Colonic mucosa (tissue), 4 donors: ENCODE measurements at regions not wholly inside any gene's neighbourhood (a gene's known extent, or its start where the extent isn't known, plus 50 kb on each side); places are given as distances from the start of the nearest gene placed in this dataset.

ENCODE experiments used
- DNase-seq: peaks from one replicate; pipeline ENCODE4 v3.0.0-alpha.2; 2020
- H3K27ac ChIP-seq: fragments of 200-600 bp; one replicate; pipeline ENCODE4 v1.8.0; 2021
- H3K27me3 ChIP-seq: fragments of 200-600 bp; one replicate; pipeline ENCODE4 v1.8.0; 2021
- H3K36me3 ChIP-seq: fragments of 200-600 bp; one replicate; pipeline ENCODE4 v1.8.0; 2021
- H3K4me1 ChIP-seq: fragments of 200-600 bp; one replicate; pipeline ENCODE4 v1.8.0; 2021; ENCODE audit warnings: mild to moderate bottlenecking
- H3K4me3 ChIP-seq: fragments of 200-600 bp; one replicate; pipeline ENCODE4 v1.8.0; 2021
- H3K9ac ChIP-seq, 2 donors: one replicate each; pipeline ENCODE4 v1.7.0; 2013; ENCODE audit warnings: control low read depth in 2 of 2, low read depth in 2 of 2, low read length in 2 of 2
- H3K9me3 ChIP-seq: fragments of 200-600 bp; one replicate; pipeline ENCODE4 v1.8.0; 2021
- intact Hi-C: fragments of 100-400 bp; cut with DNase I; formaldehyde crosslinking; loops from one replicate; pipeline ENCODE4 v1.14.1; 2022
- TF ChIP-seq, protein P1 (sequence below): fragments of 200-600 bp; IDR thresholded peaks from one replicate; pipeline ENCODE4 v1.8.0; 2022; ENCODE audit warnings: antibody characterized with exemption, mild to moderate bottlenecking
- donor health status: healthy.
- donor health status: DM: no; HTN: no; CAD: no.
- donor health status: DM: no; HTN: no; CAD: no.

- no peaks in the 10 kb centered on the region for H3K4me1 ChIP-seq
- H3K36me3 ChIP-seq: no peaks in the 10 kb centered on the region
- no peak for DNase-seq
- no peak overlapping the region for H3K27ac ChIP-seq
- intact Hi-C loops: no loop called here
- no peak overlapping the region for H3K9ac ChIP-seq
- TF ChIP-seq, protein P1, sequence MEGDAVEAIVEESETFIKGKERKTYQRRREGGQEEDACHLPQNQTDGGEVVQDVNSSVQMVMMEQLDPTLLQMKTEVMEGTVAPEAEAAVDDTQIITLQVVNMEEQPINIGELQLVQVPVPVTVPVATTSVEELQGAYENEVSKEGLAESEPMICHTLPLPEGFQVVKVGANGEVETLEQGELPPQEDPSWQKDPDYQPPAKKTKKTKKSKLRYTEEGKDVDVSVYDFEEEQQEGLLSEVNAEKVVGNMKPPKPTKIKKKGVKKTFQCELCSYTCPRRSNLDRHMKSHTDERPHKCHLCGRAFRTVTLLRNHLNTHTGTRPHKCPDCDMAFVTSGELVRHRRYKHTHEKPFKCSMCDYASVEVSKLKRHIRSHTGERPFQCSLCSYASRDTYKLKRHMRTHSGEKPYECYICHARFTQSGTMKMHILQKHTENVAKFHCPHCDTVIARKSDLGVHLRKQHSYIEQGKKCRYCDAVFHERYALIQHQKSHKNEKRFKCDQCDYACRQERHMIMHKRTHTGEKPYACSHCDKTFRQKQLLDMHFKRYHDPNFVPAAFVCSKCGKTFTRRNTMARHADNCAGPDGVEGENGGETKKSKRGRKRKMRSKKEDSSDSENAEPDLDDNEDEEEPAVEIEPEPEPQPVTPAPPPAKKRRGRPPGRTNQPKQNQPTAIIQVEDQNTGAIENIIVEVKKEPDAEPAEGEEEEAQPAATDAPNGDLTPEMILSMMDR: no peak
- H3K9me3 ChIP-seq: no peaks in the 10 kb centered on the region
- no peaks in the 10 kb centered on the region for H3K27me3 ChIP-seq
- H3K4me3 ChIP-seq: no peak overlapping the region
Observed at GRCh38 chr10:10350050-10350449, 667.6 kb upstream of the CELF2 start.

DNA sequence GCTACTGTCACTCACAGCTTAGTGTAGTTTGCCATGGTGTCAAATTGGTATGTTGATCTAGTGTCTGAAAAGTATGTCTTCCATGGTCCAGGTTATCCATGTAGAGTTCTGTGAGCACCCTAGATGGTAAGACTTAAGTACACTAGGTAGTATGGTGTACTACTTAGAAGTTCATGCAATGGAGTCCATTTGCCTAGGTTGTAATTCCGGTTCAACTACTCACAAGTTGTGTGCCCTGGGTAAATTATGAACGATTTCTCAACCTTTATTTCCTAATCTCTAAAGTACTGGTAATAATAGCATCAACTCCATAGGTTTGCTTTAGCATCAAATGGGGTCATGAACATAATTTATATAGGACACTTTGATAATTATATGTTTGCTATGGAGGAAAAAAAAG is 666.2 kb upstream of the CELF2 start:
- H3K27me3 ChIP-seq: no peaks in the 10 kb centered on the region
- no peaks in the 10 kb centered on the region for H3K4me1 ChIP-seq
- intact Hi-C loops: no loop called here
- DNase-seq: no peak
- H3K9ac ChIP-seq: no peak overlapping the region
- H3K27ac ChIP-seq: no peak overlapping the region
- H3K4me3 ChIP-seq: no peak overlapping the region
- H3K9me3 ChIP-seq: no peaks in the 10 kb centered on the region
- no peaks in the 10 kb centered on the region for H3K36me3 ChIP-seq
- TF ChIP-seq, protein P1: no peak

- TF ChIP-seq, protein P1: no peak
- H3K27ac ChIP-seq: no peak overlapping the region
- H3K9ac ChIP-seq: no peak overlapping the region
- no peak overlapping the region for H3K4me3 ChIP-seq
- H3K4me1 ChIP-seq: no peaks in the 10 kb centered on the region
- DNase-seq: no peak
- intact Hi-C loops: no loop called here
- H3K36me3 ChIP-seq: no peaks in the 10 kb centered on the region
- H3K9me3 ChIP-seq: no peaks in the 10 kb centered on the region
- no peaks in the 10 kb centered on the region for H3K27me3 ChIP-seq
Observed at GRCh38 chr10:10353326-10353868, 664.3 kb upstream of the CELF2 start.

DNA sequence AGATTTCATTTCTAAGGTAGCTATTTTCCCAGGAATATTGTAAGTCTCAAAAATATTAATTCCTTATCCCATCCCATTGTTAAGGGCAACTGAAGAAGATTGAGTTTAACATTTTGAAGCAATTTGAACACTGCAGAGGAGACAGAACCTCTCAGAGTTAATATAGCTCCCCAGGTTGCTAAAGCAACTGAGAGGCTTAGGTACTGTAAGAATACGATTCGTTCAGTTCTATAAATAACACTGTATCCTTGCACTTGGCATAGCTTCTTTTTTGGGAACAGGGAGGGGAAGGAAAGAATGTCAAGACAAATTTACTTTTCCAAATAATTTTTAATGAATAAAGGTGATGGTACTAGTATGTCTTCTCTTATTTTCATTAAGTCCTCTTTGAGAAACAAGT is 658.4 kb upstream of the CELF2 start:
- Histone ChIP-seq H3K4me1 (no peaks in the 10 kb centered on the region), H3K36me3 (no peaks in the 10 kb centered on the region), H3K9ac (no peak overlapping the region), H3K27ac (no peak overlapping the region), H3K9me3 (no peaks in the 10 kb centered on the region), H3K27me3 (no peaks in the 10 kb centered on the region), H3K4me3 (no peak overlapping the region)
- no peak for DNase-seq
- intact Hi-C loops: no loop called here
- TF ChIP-seq, protein P1: no peak

GRCh38 chr10:10361301-10361885 is 656.3 kb upstream of the CELF2 start:
- H3K9me3 ChIP-seq: no peaks in the 10 kb centered on the region
- H3K27ac ChIP-seq: no peak overlapping the region
- intact Hi-C loops: no loop called here
- no peaks in the 10 kb centered on the region for H3K36me3 ChIP-seq
- no peak overlapping the region for H3K4me3 ChIP-seq
- no peaks in the 10 kb centered on the region for H3K27me3 ChIP-seq
- H3K4me1 ChIP-seq: no peaks in the 10 kb centered on the region
- H3K9ac ChIP-seq: no peak overlapping the region
- TF ChIP-seq, protein P1: no peak
- DNase-seq: no peak
